Common myeloid progenitor, CD34-positive (primary cell): ENCODE measurements at regions not wholly inside any gene's neighbourhood (a gene's known extent, or its start where the extent isn't known, plus 50 kb on each side); places are given as distances from the start of the nearest gene placed in this dataset.

ENCODE experiments used
- CTCF ChIA-PET: fragments of 350-600 bp; sonication (Branson Sonifier 250); formaldehyde crosslinking; loops from one replicate; lab custom pipeline; 2021; ENCODE audit warnings: antibody characterized with exemption; lab: Charles Lee
- POLR2A ChIA-PET: fragments of 350-600 bp; sonication (Branson Sonifier 250); formaldehyde crosslinking; loops from one replicate; lab custom pipeline; 2021; ENCODE audit warnings: antibody characterized with exemption; lab: Charles Lee
- DNase-seq, 3 donors: peaks; one replicate each; pipeline versions ENCODE4 v3.0.0 to v3.0.0-alpha.2; 2013
- H3K27ac ChIP-seq, 2 experiments: 1 replicate in 1 of 2; 2 replicates in 1 of 2; pipeline ENCODE4 v1.7.0; 2013; ENCODE audit warnings: inconsistent platforms in 2 of 2, low read length in 2 of 2, mild to moderate bottlenecking in 2 of 2, low read depth in 1 of 2, moderate library complexity in 1 of 2; ENCODE audit not compliant: severe bottlenecking in 2 of 2, insufficient read depth in 1 of 2, poor library complexity in 1 of 2
- H3K27me3 ChIP-seq, 5 experiments: replicated peaks in 2 of 5; 1 replicate in 3 of 5; 2 replicates in 2 of 5; pipeline versions ENCODE4 v1.6.1 to v1.7.0; 2013; ENCODE audit warnings: low read length in 4 of 5, mild to moderate bottlenecking in 2 of 5, moderate library complexity in 2 of 5, inconsistent platforms in 1 of 5; ENCODE audit not compliant: insufficient read depth in 5 of 5, control insufficient read depth in 4 of 5
- H3K36me3 ChIP-seq, 4 experiments: 1 replicate in 2 of 4; 2 replicates in 2 of 4; pipeline versions ENCODE4 v1.6.1 to v1.7.0; 2013; ENCODE audit warnings: low read length in 3 of 4, control low read depth in 1 of 4, mild to moderate bottlenecking in 1 of 4; ENCODE audit not compliant: control insufficient read depth in 4 of 4, insufficient read depth in 4 of 4
- H3K4me1 ChIP-seq, 4 experiments: 1 replicate in 3 of 4; 2 replicates in 1 of 4; pipeline versions ENCODE4 v1.6.1 to v1.7.1; 2013; ENCODE audit warnings: low read length in 3 of 4, mild to moderate bottlenecking in 3 of 4, control low read depth in 1 of 4, inconsistent platforms in 1 of 4, moderate library complexity in 1 of 4; ENCODE audit not compliant: control insufficient read depth in 4 of 4, insufficient read depth in 4 of 4; ENCODE audit errors: control extremely low read depth in 1 of 4
- H3K4me3 ChIP-seq, 7 experiments: 1 replicate in 4 of 7; 2 replicates in 3 of 7; pipeline versions ENCODE4 v1.5.1 to v1.7.0; 2013; ENCODE audit warnings: mild to moderate bottlenecking in 7 of 7, low read length in 6 of 7, moderate library complexity in 6 of 7, inconsistent platforms in 2 of 7, low read depth in 2 of 7, control low read depth in 1 of 7; ENCODE audit not compliant: insufficient read depth in 4 of 7, control insufficient read depth in 1 of 7; ENCODE audit errors: extremely low read depth in 1 of 7
- H3K9me3 ChIP-seq, 5 experiments: 1 replicate in 4 of 5; 2 replicates in 1 of 5; pipeline versions ENCODE4 v1.6.1 to v1.7.1; 2013; ENCODE audit warnings: low read length in 4 of 5, mild to moderate bottlenecking in 2 of 5, inconsistent platforms in 1 of 5, low read depth in 1 of 5, moderate library complexity in 1 of 5; ENCODE audit not compliant: control insufficient read depth in 4 of 5, insufficient read depth in 2 of 5; ENCODE audit errors: control extremely low read depth in 1 of 5
- WGBS: methylation state at CpG from one replicate; pipeline ENCODE4 v1.1.5; 2013; ENCODE audit not compliant: insufficient coverage; 5-methylcytosine and 5-hydroxymethylcytosine counted together

GRCh38 chr13:101003566-101003965, 329.0 kb upstream of the TMTC4 start:
- CTCF ChIA-PET: no interaction called here
- no peaks in the 10 kb centered on the region for H3K4me1 ChIP-seq
- no peak overlapping the region for H3K4me3 ChIP-seq
- no peaks in the 10 kb centered on the region for H3K27me3 ChIP-seq
- DNase-seq: no peak
- H3K27ac ChIP-seq: no peak overlapping the region
- POLR2A ChIA-PET: no interaction called here
- no peaks in the 10 kb centered on the region for H3K9me3 ChIP-seq
- H3K36me3 ChIP-seq: no peaks in the 10 kb centered on the region

GRCh38 chr13:100989392-100989791, 314.8 kb upstream of the TMTC4 start:
- ChIA-PET POLR2A (interaction anchor here (0.5 kb wide), 1 partner anchor 295 kb away, joined by 4 read pairs; no protein-coding TSS in a partner anchor), CTCF (no interaction called here)
- H3K36me3 ChIP-seq: no peaks in the 10 kb centered on the region
- no peaks in the 10 kb centered on the region for H3K27me3 ChIP-seq
- no peak for DNase-seq
- no peak overlapping the region for H3K27ac ChIP-seq
- no CpG with 5 or more reads among the region's 2 CpGs for WGBS
- H3K4me1 ChIP-seq: no peaks in the 10 kb centered on the region
- H3K4me3 ChIP-seq: no peak overlapping the region
- no peaks in the 10 kb centered on the region for H3K9me3 ChIP-seq

- POLR2A ChIA-PET: interaction anchor here (0.5 kb wide), 1 partner anchor 295 kb away, joined by 4 read pairs; no protein-coding TSS in a partner anchor
- Histone ChIP-seq H3K27ac (no peak overlapping the region), H3K4me3 (no peak overlapping the region), H3K4me1 (no peaks in the 10 kb centered on the region), H3K36me3 (no peaks in the 10 kb centered on the region), H3K9me3 (no peaks in the 10 kb centered on the region), H3K27me3 (no peaks in the 10 kb centered on the region)
- CTCF ChIA-PET: no interaction called here
- no peak for DNase-seq
- WGBS: no CpG with 5 or more reads among the region's 2 CpGs
These were observed 314.3 kb upstream of the TMTC4 start for GRCh38 chr13:100988921-100989320.

- Histone ChIP-seq H3K9me3 (no peaks in the 10 kb centered on the region), H3K4me1 (no peaks in the 10 kb centered on the region), H3K27me3 (no peaks in the 10 kb centered on the region), H3K27ac (no peak overlapping the region), H3K4me3 (no peak overlapping the region), H3K36me3 (no peaks in the 10 kb centered on the region)
- DNase-seq: no peak
- CTCF ChIA-PET: no interaction called here
- WGBS: 38% methylated on average over 5 of the region's 5 CpGs
- POLR2A ChIA-PET: no interaction called here
These were observed 313.4 kb upstream of the TMTC4 start for GRCh38 chr13:100987948-100988347.

GRCh38 chr13:100986571-100986970, 312.0 kb upstream of the TMTC4 start:
- Histone ChIP-seq H3K36me3 (no peaks in the 10 kb centered on the region), H3K4me1 (no peaks in the 10 kb centered on the region), H3K27me3 (no peaks in the 10 kb centered on the region), H3K4me3 (no peak overlapping the region), H3K27ac (no peak overlapping the region), H3K9me3 (no peaks in the 10 kb centered on the region)
- no peak for DNase-seq
- WGBS: no CpG with 5 or more reads among the region's 1 CpG
- POLR2A ChIA-PET: no interaction called here
- CTCF ChIA-PET: no interaction called here

GRCh38 chr13:100984085-100984705, 309.6 kb upstream of the TMTC4 start:
- CTCF ChIA-PET: no interaction called here
- Histone ChIP-seq H3K27ac (no peak overlapping the region), H3K36me3 (no peaks in the 10 kb centered on the region), H3K27me3 (no peaks in the 10 kb centered on the region), H3K4me3 (no peak overlapping the region), H3K4me1 (no peaks in the 10 kb centered on the region), H3K9me3 (no peaks in the 10 kb centered on the region)
- POLR2A ChIA-PET: no interaction called here
- 80% methylated on average over 2 of the region's 3 CpGs for WGBS
- no peak for DNase-seq

GRCh38 chr13:100983111-100983510, 308.5 kb upstream of the TMTC4 start:
- Histone ChIP-seq H3K4me1 (no peaks in the 10 kb centered on the region), H3K27ac (no peak overlapping the region), H3K4me3 (no peak overlapping the region), H3K9me3 (no peaks in the 10 kb centered on the region), H3K27me3 (no peaks in the 10 kb centered on the region), H3K36me3 (no peaks in the 10 kb centered on the region)
- POLR2A ChIA-PET: no interaction called here
- CTCF ChIA-PET: no interaction called here
- DNase-seq: no peak
- 89% methylated on average over 4 of the region's 6 CpGs for WGBS
